A549 (cell line): ENCODE measurements at regions not wholly inside any gene's neighbourhood (a gene's known extent, or its start where the extent isn't known, plus 50 kb on each side); places are given as distances from the start of the nearest gene placed in this dataset.

ENCODE experiments used
- CTCF ChIP-seq: fragments of >200 bp; sonication (Bioruptor Twin); formaldehyde crosslinking; IDR thresholded peaks from 3 replicates; pipeline ENCODE4 v1.5.1; 2016
- ELK1 ChIP-seq: fragments of 150-350 bp; IDR thresholded peaks from 2 replicates; pipeline ENCODE4 v1.6.1; 2014; ENCODE audit warnings: low read depth, mild to moderate bottlenecking, low read length
- HMGXB4 ChIP-seq: fragments of 250-450 bp; sonication (Bioruptor Pico); IDR thresholded peaks from 2 replicates; pipeline ENCODE4 v1.5.0; 2021; ENCODE audit warnings: mild to moderate bottlenecking, moderate library complexity, borderline replicate concordance
- JUN ChIP-seq, 2 experiments: fragments of >200 bp; sonication (Bioruptor Twin); formaldehyde crosslinking; IDR thresholded peaks; 2 replicates in 1 of 2; 3 replicates in 1 of 2; pipeline ENCODE4 v1.6.1; 2016 to 2017
- MAX ChIP-seq: IDR thresholded peaks from 2 replicates; pipeline ENCODE4 v1.6.1; 2012
- NFE2L2 ChIP-seq: fragments of 150-350 bp; conservative IDR thresholded peaks from 2 replicates; pipeline ENCODE4 v1.6.1; 2014; ENCODE audit warnings: low read length
- POLR2A ChIP-seq: IDR thresholded peaks from 2 replicates; pipeline ENCODE4 v1.6.1; 2012; ENCODE audit warnings: mild to moderate bottlenecking, low read length
- RAD21 ChIP-seq, 2 experiments: fragments of >200 bp in 1 of 2; sonication (Bioruptor Twin) in 1 of 2; formaldehyde crosslinking in 1 of 2; IDR thresholded peaks in 1 of 2; conservative IDR thresholded peaks in 1 of 2; 2 replicates in 1 of 2; 3 replicates in 1 of 2; pipeline ENCODE4 v1.6.1; 2012 to 2018; ENCODE audit warnings: inconsistent platforms in 1 of 2
- RCOR1 ChIP-seq: fragments of 150-350 bp; IDR thresholded peaks from 2 replicates; pipeline ENCODE4 v1.6.1; 2014; ENCODE audit warnings: antibody characterized with exemption, low read length, low read depth
- SMC3 ChIP-seq: fragments of >200 bp; sonication (Bioruptor Twin); formaldehyde crosslinking; IDR thresholded peaks from 3 replicates; pipeline ENCODE4 v1.6.1; 2018; ENCODE audit warnings: inconsistent platforms
- ZFP36 ChIP-seq: fragments of 450-650 bp; IDR thresholded peaks from 2 replicates; pipeline ENCODE4 v1.6.1; 2014; ENCODE audit warnings: borderline replicate concordance; ENCODE audit not compliant: partially characterized antibody

- TF ChIP-seq CTCF = no peak
- TF ChIP-seq HMGXB4 (CRISPR knock-in tag) = no peak
- TF ChIP-seq MAX = no peak
- no peak for TF ChIP-seq JUN (IDR thresholded peaks at IDR 0.05)
- no peak for TF ChIP-seq ELK1
- TF ChIP-seq NFE2L2 = no peak
- no peak for TF ChIP-seq POLR2A
- no peak for TF ChIP-seq RCOR1
- no peak for TF ChIP-seq SMC3
- no peak for TF ChIP-seq ZFP36
- TF ChIP-seq RAD21 (conservative IDR thresholded peaks at IDR 0.05 in 1 of 2, IDR thresholded peaks at IDR 0.05 in 1 of 2) = no peak
Observed at GRCh38 chr12:28776220-28776619, 372.9 kb upstream of the FAR2 start.
